Mucosa of stomach (tissue), 1 donor: ENCODE measurements at regions not wholly inside any gene's neighbourhood (a gene's known extent, or its start where the extent isn't known, plus 50 kb on each side); places are given as distances from the start of the nearest gene placed in this dataset.
A peak's percentile ranks its signal among the peaks of the same experiment; 100 is the strongest.

Source experiments
- H3K27me3 ChIP-seq: one replicate; pipeline ENCODE4 v1.7.0; 2013; ENCODE audit warnings: mild to moderate bottlenecking, low read length; ENCODE audit not compliant: control insufficient read depth, insufficient read depth
- H3K36me3 ChIP-seq: one replicate; pipeline ENCODE4 v1.7.0; 2013; ENCODE audit warnings: low read length; ENCODE audit not compliant: control insufficient read depth, insufficient read depth
- H3K4me1 ChIP-seq: one replicate; pipeline ENCODE4 v1.7.0; 2013; ENCODE audit warnings: mild to moderate bottlenecking, low read length; ENCODE audit not compliant: control insufficient read depth, insufficient read depth
- H3K4me3 ChIP-seq: one replicate; pipeline ENCODE4 v1.7.0; 2013; ENCODE audit warnings: low read length
- H3K9ac ChIP-seq: one replicate; pipeline ENCODE4 v1.7.0; 2013; ENCODE audit warnings: mild to moderate bottlenecking, low read length, moderate library complexity
- H3K9me3 ChIP-seq: one replicate; pipeline ENCODE4 v1.7.0; 2013; ENCODE audit warnings: mild to moderate bottlenecking, low read length, moderate library complexity; ENCODE audit not compliant: control insufficient read depth
- donor health status: Pancreatic carcinoma.

DNA sequence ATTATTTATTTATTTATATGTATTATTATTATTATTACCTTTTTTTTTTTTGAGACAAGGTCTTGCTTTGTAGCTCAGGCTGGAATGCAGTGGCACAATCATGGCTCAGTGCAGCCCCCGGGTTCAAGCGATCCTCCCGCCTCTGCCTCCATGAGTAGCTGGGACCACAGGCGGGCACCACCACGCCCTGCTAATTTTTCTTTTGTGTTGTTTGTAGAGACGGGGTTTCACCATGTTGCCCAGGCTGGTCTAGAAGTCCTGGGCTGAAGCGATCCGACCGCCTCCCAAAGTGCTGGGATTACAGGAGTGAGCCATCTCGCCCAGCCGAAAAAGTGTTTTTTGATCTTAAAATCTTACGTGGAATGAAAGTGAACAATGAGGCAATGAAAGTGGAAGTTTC lies 79.4 kb upstream of the C1GALT1 start:
- Histone ChIP-seq H3K9me3 (no peaks in the 10 kb centered on the region), H3K4me1 (peaks cover 11% of the 10 kb centered on the region), H3K27me3 (no peaks in the 10 kb centered on the region), H3K4me3 (no peak overlapping the region), H3K9ac (peak overlapping the region; percentile 42), H3K36me3 (no peaks in the 10 kb centered on the region)

DNA sequence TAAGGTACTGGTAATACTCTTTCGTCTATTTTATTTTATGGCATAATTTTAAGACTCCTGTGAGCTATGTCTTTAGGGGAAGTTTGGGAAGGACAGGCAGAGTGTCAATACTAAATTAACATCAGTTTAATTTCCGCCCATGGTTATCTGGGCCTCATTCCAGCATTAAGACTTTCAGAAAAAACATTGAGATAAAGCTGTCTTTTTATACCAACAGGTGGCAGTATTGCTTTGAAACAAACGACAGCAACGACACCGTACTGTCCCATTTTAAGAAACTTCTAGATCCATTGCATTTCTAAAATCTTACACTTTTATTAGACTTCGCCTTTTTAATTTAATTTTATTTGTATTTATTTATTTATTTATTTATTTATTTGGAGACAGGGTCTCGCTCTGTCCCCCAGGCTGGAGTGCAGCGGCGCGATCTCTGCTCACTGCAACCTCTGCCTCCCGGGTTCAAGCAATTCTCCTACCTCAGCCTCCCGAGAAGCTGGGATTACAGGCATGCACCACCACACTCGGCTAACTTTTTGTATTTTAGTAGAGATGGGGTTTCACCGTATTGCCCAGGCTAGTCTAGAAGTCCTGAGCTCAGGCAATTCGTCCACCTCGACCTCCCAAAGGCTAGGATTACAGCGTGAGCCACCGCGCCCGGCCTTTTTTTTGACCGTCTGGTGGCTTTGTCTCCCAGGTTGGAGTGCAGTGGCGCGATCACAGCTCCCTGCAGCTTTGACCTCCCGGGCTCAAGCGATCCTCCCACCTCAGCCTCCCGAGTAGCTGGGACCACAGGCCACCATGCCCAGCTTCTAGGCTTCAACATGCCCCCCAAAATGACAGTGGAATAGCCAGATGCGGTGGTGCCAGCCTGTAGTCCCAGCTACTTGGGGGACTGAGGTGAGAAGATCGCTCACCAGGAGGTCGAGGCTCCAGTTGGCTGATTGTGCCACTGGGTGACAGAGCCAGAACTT lies 78.7 kb upstream of the C1GALT1 start:
- H3K36me3 ChIP-seq, result no peaks in the 10 kb centered on the region
- H3K27me3 ChIP-seq, result no peaks in the 10 kb centered on the region
- H3K4me1 ChIP-seq, result peaks cover 11% of the 10 kb centered on the region
- peak overlapping the region; percentile 42 for H3K9ac ChIP-seq
- H3K9me3 ChIP-seq, result no peaks in the 10 kb centered on the region
- no peak overlapping the region for H3K4me3 ChIP-seq

DNA sequence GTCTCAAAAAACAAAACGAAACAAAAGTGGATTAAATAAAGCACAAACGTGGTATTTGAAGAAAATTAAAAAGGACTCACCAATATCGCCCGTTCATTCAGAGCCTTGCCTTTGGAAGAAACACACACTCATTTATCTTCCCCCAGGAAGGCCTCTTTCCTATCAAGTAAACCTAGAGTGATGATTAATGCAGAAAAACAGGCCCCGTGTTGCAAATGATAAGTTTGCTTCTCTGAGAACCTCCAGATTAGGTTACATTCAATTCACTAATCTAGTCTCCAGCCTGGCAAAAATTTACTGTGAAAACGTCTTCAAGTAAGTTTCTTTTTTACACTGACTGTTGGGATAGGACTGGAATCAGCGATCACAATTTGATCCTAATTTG lies 78.0 kb upstream of the C1GALT1 start:
- Histone ChIP-seq H3K4me3 (no peak overlapping the region), H3K36me3 (no peaks in the 10 kb centered on the region), H3K9ac (no peak overlapping the region), H3K27me3 (no peaks in the 10 kb centered on the region), H3K4me1 (peaks cover 9% of the 10 kb centered on the region), H3K9me3 (no peaks in the 10 kb centered on the region)

DNA sequence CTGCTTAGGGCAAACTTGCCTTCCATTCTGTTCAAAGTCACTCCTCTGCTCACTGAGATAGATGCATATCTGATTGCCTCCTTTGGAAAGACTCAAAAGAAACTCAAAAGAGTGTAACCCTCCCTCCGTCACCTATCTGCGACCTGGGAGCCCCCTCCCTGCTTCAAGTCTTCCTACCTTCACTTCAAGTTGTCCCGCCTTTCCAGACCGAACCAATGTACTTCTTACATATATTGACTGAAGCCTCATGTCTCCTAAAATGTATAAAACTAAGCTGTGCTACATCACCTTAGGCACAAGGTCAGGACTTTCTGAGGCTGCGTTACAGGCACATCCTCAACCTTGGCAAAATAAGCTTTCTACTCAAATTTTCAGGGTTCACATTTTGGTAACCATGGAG lies 77.4 kb upstream of the C1GALT1 start:
- no peak overlapping the region for H3K4me3 ChIP-seq
- peaks cover 3% of the 10 kb centered on the region for H3K4me1 ChIP-seq
- H3K9ac ChIP-seq, result no peak overlapping the region
- H3K9me3 ChIP-seq, result no peaks in the 10 kb centered on the region
- H3K27me3 ChIP-seq, result no peaks in the 10 kb centered on the region
- no peaks in the 10 kb centered on the region for H3K36me3 ChIP-seq

DNA sequence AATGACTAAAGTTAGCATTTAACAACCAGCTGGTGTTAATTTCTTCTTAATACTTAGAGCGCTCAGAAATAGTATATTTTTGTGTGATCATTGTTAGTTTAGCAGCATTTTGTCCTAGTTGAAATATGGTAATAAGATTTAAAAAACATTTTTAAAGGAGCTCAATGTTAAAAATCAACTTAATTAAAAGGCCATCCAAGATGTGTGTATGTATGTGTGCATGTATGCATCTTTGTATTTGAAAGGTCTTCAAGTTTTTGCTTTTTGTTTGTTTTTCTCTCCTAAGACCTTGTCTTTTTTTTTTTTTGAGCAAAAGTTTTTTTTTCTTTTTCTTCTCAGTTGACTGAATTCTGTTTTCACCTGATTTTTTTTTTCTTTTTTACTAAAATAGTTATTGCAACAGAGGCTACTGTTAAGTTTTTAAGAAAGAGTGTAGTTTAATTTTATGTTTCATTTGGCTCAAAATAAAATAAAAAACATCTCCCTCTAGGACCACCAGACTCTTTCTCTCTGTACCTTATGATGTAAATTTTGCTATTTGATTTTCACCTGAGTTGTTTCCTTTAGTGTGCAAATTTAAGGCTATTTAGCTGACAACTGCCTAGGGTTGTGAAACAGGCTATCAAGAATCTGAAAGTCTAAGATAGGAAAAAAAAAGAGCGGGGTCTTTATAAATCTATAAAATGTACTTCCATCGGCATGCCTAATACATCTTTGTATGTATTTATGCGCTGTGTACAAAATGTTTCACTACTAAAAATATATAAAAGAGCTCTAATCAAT lies 76.4 kb upstream of the C1GALT1 start:
- Histone ChIP-seq H3K9ac (no peak overlapping the region), H3K27me3 (no peaks in the 10 kb centered on the region), H3K4me3 (no peak overlapping the region), H3K4me1 (no peaks in the 10 kb centered on the region), H3K36me3 (no peaks in the 10 kb centered on the region), H3K9me3 (no peaks in the 10 kb centered on the region)

DNA sequence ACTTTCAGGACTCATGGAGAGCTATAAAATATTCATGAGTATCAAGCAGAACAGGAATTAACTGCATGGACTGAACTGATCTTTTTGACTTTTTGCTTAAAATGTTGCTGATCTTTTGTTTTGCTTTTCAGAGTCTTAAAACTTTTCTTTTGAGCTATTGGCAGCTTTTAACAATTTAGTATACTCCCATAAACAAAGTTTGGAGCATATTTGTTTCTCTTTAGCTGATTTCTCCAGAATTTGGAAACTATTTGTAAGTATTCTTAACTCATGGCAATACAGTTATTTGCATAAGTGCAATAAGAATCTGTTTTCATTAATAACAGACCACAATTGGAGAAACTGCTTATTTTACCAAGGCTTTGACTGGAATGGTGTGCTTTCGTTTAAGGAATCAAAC lies 73.4 kb upstream of the C1GALT1 start:
- H3K9me3 ChIP-seq, result no peaks in the 10 kb centered on the region
- no peaks in the 10 kb centered on the region for H3K36me3 ChIP-seq
- no peak overlapping the region for H3K9ac ChIP-seq
- H3K4me1 ChIP-seq, result peaks cover 5% of the 10 kb centered on the region
- H3K27me3 ChIP-seq, result no peaks in the 10 kb centered on the region
- H3K4me3 ChIP-seq, result no peak overlapping the region

DNA sequence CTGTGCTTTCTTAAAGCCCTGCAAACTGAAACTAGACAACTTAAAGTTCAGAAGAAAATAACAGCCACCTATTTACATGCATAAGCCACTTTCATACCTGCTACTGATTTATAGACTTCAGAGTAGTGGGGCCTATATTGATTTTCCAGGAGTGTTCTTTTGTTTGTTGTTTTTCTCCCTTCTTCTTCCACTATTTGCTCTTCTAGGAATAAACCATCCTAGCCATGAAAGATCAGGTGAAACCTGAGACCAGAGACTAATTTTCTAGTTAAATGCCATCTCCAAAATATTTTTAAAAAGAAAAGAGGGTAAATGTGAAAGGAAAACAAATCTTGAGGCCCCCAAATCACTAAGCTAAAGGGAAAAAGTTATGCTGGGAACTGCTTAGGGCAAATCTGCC lies 72.4 kb upstream of the C1GALT1 start:
- no peaks in the 10 kb centered on the region for H3K9me3 ChIP-seq
- H3K27me3 ChIP-seq, result no peaks in the 10 kb centered on the region
- no peak overlapping the region for H3K9ac ChIP-seq
- no peaks in the 10 kb centered on the region for H3K36me3 ChIP-seq
- H3K4me3 ChIP-seq, result no peak overlapping the region
- H3K4me1 ChIP-seq, result peaks cover 14% of the 10 kb centered on the region

DNA sequence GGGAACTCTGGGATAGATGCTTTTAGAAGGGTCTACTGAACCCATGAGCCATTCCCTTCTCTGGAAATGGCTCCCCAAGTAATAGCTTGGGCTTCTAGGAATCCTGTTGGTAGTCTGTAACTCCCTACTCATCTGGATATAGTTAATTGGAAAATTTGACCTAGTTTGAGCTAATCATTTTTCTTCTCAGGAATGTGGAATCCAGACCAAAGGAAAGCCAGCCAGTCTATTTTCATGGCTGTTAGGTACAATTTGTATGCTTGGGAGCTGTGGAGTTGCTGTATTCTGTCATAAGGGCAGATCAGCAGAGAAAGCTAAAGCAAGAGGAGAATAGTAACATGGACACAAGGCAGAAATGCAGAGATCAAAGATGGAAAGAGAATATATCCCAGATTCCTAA lies 71.6 kb upstream of the C1GALT1 start:
- H3K4me3 ChIP-seq, result no peak overlapping the region
- peaks cover 21% of the 10 kb centered on the region for H3K4me1 ChIP-seq
- no peaks in the 10 kb centered on the region for H3K9me3 ChIP-seq
- H3K36me3 ChIP-seq, result no peaks in the 10 kb centered on the region
- no peak overlapping the region for H3K9ac ChIP-seq
- H3K27me3 ChIP-seq, result no peaks in the 10 kb centered on the region

DNA sequence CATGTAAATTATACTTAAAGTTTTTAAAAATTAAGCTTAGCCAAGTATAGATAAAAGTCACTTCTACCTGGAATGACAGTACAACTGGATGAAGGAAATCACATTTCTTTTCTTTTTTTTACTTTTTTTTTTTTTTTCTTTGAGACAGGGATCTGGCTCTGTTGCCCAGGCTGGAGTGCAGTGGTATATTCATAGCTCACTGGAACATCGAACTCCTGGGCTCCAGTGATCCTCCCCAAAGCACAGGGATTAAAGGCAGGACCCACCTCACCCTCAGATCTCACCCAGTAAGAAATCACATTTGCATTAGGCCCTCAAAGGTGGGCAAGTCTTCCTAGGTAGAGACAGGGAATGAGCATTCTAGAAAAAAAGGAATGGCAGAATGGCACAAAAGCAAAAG lies 69.5 kb upstream of the C1GALT1 start:
- peaks cover 26% of the 10 kb centered on the region for H3K4me1 ChIP-seq
- no peaks in the 10 kb centered on the region for H3K36me3 ChIP-seq
- H3K9me3 ChIP-seq, result no peaks in the 10 kb centered on the region
- H3K4me3 ChIP-seq, result no peak overlapping the region
- no peaks in the 10 kb centered on the region for H3K27me3 ChIP-seq
- no peak overlapping the region for H3K9ac ChIP-seq

DNA sequence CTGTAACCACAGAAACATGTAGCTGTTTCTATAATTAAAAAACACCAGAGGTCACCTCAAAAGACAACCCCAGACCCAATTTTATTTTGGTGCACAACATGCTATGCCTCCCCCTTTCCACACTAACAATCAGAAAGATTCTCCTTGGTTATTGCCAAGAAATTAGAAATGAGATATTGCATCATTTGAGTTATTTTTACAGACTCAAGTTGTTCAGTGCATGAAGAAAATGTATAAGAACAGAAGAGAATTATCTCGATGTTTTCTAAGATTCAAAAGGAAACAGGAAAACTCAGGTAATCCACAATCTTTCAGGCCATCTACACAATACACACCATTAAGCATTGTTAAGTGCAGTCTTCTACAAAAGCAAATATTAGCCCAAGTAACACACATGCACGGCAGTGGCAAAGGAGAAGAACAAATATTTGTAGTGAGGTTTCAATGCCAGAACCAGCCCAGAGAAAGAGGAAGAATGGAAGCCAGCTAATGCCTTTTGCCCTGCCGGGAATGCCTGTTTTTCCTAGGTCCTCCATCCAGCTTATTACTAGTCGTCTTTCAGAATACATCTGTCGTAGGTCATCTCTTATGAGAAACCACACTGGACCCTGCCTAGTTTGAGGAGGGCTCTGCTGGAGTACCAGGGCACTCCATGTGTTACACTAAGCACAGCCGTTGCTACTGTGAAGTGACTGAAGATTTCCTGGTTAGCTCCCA lies 67.6 kb upstream of the C1GALT1 start:
- H3K9me3 ChIP-seq, result no peaks in the 10 kb centered on the region
- H3K4me1 ChIP-seq, result peaks cover 28% of the 10 kb centered on the region
- H3K36me3 ChIP-seq, result no peaks in the 10 kb centered on the region
- no peaks in the 10 kb centered on the region for H3K27me3 ChIP-seq
- H3K4me3 ChIP-seq, result no peak overlapping the region
- H3K9ac ChIP-seq, result no peak overlapping the region

DNA sequence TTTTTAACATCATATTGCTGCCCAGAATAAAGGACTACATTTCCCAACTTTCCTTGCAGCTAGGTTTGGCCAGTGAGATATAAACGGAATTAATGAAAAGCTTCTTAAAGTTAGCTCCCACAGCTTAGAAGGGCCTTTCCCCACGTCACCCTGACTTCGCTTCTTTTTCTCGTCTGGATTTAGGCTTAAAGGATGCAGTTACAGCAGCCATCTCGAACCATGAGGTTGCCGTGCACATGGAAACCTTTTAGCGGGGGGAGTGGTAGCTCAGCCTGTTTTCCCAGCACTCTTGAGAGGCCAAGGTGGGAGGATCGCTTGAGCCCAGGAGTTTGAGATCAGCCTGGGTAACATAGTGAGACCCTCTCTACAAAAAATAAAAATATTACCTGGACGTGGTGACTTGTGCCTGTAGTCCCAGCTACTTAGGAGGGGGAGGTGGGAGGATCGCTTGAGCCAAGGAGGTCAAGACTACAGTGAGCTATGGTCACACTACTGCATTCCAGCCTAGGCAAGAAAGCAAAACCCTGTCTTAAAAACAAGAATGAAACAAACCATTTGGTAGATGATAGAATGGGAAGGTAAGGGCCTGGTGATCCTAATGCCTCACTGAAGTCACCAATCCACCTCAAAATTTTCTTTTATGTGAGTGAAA lies 64.3 kb upstream of the C1GALT1 start:
- Histone ChIP-seq H3K9me3 (no peaks in the 10 kb centered on the region), H3K36me3 (no peaks in the 10 kb centered on the region), H3K9ac (no peak overlapping the region), H3K4me1 (peaks cover 29% of the 10 kb centered on the region), H3K4me3 (no peak overlapping the region), H3K27me3 (no peaks in the 10 kb centered on the region)
